ENCODE measurements at regions not wholly inside any gene's neighbourhood (a gene's known extent, or its start where the extent isn't known, plus 50 kb on each side); places are given as distances from the start of the nearest gene placed in this dataset.

- TF ChIP-seq EZH2phosphoT487 (IDR thresholded peaks at IDR 0.05; ENCODE audit: insufficient read depth, low read depth) (no peak), EZH2 (IDR thresholded peaks at IDR 0.05; ENCODE audit: insufficient read depth, poor library complexity, severe bottlenecking) (no peak)
Measured at GRCh38 chr14:82447586-82447985, 913.9 kb upstream of the SEL1L start.
